Activated gamma-delta T cell treated with anti-CD3 and anti-CD28 coated beads, Interleukin-2, amount 50 U/mL, for 16 hours (primary cell): ENCODE measurements at regions not wholly inside any gene's neighbourhood (a gene's known extent, or its start where the extent isn't known, plus 50 kb on each side); places are given as distances from the start of the nearest gene placed in this dataset.

Experiments used
- DNase-seq: peaks from one replicate; pipeline ENCODE4 v3.0.0-alpha.2; 2020; ENCODE audit warnings: low read depth

DNA sequence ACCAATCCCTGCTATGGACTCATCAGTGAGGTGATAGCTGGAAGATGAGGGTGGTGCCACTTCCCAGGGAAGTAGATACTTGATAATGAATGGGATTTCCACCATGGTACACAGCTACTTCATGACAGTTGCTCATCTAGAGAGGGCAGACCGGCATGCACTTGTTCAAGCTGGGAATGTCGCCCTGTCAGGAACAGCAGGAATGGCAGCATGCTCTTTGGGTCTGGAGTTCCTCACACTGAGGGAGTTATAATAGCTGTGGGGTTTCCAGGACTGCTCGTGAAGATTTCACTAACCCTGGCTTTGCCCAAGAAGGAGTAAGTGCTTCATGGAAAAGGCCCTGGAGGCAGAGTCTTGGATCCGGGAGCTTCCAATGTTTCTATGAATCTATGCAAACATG lies 129.2 kb downstream of the PSMG1 start:
- no peak for DNase-seq

GRCh38 chr21:39053126-39053525 lies 130.1 kb downstream of the PSMG1 start:
- DNase-seq: no peak

DNA sequence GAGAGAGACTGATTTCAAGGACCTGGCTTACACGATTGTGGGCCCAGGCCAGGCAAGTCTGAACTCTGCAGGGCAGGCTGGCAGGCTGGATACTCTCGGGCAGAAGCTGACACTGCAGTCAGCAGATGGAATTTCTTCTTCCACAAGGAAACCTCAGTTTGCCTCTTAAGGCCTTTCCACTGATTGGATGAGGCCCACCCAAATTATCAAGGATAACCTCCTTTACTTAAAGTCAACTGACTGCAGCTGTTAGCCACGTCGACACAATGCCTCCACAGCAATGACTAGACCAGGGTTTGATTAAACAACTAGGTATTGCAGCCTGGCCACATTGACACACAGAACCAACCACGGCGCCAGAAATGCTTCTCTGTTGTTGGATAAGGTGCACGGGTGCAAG lies 130.5 kb downstream of the PSMG1 start:
- no peak for DNase-seq

DNA sequence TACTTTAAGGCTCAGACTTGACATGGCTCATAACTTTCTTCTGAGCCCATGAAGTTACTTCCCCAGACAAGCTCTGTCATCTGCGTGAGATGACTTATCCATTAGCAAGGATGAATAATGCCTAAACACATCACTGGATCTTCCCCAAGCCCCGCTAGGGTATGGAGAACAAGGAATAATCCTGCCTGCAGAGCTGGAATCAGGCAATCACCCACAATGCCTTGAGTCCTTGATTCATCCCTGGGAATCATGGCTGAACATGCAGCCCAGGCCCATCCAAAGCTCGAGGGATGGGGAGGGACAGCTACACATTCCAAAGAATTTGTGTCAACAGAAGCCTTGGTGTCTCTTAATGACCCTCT lies 131.7 kb downstream of the PSMG1 start:
- DNase-seq: no peak

DNA sequence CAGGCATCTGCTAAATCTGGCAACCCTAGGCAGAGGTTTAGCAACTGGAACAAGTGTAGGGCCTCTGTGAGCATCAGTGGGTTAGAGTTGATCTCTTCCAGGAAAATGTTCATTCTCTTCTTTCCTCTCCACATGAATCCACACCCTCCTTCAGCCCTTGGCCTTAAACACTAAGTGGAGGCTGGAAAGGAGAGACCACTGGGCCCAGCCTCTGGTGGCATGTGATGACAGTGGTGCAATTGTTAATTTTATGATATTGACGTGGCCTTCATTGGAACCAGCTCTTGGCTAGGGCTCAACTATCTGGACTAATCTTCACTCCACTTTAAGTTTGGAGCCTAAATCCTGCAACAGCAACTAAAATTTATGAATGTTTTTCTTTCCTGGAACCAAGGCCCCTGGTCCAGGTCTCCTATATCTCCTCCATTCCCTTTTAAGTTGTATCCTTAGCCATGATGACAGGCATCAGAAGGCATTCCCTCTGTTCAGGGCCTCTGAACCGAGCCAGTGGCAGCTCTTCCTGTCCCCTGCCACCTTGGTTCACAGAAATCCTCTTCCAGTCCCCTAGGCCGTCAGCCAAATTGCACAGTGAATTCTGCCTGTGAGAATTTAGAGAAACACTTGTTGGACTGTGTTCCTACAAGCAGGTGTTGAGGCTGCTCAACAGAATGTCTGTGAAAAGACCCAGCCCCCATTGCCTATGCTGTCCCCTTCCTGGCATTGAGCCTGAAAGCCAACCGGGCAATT lies 132.2 kb downstream of the PSMG1 start:
- DNase-seq: no peak

DNA sequence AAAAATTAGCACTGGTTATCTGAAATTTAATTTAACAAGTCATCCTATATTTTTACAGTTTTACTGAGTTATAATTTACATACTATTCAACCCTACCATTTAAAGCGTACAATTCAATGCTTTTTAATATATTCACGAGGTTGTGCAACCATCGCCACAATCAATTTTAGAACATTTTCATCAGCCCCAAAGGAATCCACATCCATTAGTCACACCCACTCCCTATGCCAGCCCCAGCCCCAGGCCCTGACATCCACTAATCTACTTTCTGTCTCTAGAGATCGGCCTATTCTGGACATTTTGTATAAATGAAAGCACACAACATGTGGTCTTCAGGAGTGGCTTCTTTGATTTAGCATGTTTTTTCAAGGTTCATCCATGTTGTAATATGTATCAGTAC lies 134.7 kb downstream of the PSMG1 start:
- no peak for DNase-seq

DNA sequence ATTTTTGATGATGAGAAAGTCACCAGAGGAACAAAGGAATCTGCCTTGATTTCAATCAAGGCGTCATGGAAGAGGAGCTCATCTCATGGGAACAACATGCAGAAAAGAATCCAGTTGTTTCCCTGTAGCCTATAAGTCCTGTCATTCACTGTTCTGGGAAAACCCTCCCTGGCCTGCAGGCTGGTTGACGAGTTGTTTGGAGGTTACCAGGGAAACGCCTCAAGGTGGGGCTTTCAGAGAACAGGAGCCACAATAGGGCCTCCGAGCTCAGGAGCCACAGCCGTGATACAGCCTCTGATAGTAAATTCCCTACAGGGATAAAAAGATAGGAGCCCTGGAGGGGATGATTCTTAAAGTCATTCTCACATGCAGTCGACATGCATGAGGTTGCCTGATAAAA lies 135.2 kb downstream of the PSMG1 start:
- no peak for DNase-seq

GRCh38 chr21:39047046-39047445 lies 136.2 kb downstream of the PSMG1 start:
- DNase-seq: no peak

DNA sequence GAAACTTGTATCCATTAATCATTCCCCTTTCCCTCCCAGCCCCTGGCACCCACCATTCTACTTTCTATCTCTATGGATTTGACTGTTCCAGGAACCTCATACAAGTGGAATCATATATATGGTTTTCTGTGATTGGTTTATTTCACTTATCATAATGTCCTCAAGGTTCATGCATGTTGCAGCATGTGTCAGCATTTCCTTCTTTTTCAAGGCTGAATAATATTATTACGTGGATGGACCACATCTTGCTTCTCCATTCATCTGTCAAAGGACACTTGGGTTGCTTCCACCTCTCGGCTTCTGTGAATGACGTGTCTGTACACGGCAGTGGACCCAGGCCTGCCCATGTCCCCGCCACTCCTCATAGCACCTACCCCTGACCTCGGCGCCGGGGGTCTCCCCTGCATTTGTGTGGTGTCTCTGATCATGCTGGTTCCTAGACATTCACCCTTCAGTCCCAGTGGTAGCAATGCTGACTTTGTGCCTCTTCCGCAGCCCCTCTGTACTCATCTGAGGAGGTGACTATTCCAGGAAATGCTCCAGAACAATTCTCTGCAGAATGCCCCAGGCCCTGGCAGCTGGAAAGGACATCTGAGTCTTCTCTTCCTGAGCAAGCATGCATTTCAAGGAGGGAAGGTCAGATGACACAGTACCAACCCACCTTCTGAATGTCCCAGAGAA lies 136.9 kb downstream of the PSMG1 start:
- no peak for DNase-seq

- no peak for DNase-seq
Observed at GRCh38 chr21:39041816-39042215, 141.4 kb downstream of the PSMG1 start.

GRCh38 chr21:39040494-39041110 lies 142.6 kb downstream of the PSMG1 start:
- DNase-seq: no peak

GRCh38 chr21:39037807-39038405 lies 145.3 kb downstream of the PSMG1 start:
- no peak for DNase-seq

- DNase-seq: no peak
Observed at GRCh38 chr21:39036581-39036980, 146.7 kb downstream of the PSMG1 start.

DNA sequence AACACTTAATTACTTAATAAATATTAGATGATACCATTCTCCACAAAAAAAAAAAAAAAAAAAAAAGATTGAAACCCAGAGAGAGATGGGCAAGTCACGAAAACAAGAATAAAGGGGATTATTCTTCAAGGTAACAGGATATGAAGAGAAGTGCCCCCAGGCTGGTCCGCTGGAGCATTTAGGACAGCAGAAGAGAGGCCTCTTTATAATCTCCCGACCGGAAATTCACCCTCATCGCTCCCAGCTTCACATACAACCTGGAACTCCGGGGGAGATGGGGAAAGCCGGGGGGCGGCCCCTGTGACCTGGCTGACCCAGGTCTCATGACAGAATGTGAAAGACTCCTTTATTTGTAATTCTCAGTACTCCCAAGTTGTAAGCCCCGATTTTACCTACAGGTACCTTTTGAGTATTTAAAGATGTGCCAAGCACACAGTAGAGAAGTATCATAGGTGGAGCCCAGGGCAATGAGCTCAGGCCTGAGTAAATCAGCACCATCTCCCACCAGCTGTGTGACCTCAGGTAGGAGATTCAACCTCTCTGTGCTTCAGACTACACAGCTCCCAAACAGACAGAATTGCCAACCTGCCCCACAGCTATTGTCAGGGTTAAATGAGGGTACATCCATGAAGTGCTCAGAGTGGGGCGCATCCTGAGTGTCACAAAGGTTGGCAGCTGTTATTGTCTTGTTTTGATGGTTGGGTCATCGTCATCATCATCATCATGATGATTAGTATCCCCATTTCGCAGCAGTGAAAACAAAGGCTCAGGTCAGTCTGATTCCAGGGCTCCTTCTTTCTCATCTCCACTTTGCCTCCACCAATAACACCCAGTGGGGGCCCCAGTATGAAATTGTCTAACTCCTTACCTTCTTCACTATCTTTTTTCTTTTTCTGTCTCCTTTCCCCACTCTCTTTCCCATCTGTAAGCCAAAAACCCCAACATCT lies 148.4 kb downstream of the PSMG1 start:
- DNase-seq: no peak

DNA sequence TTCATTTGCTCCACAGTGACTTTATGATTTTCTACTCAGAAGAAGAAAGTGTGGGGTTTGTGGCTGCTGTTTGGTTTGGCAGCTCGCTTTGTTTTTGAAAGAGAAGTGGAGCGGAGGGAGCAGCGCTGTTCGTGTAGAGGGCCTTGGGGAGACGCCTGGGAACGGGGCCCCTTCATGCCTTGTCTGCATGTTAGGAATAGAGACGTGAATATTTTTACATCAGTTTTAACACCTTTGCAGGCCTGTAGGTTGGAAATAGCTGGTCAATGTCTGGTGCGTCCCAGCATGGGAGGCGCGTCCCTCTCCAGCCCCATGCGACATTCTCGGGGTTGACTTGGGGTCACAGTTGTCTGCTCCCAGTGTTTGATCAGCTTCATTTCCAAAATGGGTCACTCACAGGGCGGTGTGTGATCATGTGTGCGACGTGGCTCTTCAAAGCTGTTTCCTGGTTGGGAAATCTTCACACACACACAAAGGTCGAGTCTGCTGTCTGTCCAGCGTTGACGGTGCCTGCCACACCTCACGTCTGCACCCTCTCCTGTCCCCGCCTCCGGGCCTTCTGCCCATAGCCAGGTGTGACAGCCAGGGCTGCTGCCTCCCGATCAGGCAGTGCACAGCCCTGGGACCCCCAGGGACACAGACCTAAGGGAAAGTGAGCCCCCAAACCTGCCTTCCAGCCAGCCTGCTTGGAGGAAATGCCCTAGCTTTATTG lies 149.2 kb downstream of the PSMG1 start:
- DNase-seq: no peak

- no peak for DNase-seq
Observed at GRCh38 chr21:39029900-39030884, 153.1 kb downstream of the PSMG1 start.

DNA sequence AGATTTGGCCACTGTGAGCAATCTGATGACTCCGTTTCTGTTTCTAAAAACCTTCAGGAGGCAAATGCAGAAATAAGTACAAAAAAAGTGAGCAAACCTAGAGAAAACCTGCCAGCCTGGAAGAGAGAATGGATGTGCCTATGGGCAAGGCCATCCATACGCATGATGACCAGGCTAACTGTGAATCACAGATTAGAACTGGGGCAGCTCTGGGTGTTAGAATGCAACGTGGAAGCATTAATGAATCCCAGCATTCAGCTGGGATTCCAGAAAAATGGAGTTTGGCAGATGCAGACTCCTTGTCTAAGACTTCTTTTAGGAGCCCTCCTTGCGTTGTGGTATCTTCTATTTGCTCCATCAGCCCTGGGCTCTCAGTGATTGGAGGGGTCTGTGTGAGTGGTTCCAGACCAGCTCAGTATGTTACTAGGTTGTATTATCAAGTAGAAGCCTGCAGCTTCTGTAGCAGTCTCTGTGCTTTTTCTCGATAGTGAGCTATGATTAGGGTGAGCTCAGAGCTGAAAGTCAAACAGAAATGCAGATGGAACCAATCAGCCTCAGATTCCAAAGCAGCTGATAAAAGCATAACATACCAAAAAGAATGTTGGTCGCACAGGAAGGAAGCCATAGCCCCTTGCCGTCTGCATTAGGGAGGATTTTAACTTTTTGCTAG lies 154.0 kb downstream of the PSMG1 start:
- no peak for DNase-seq

- DNase-seq: no peak
Observed at GRCh38 chr21:39025198-39025597, 158.1 kb downstream of the PSMG1 start.

DNA sequence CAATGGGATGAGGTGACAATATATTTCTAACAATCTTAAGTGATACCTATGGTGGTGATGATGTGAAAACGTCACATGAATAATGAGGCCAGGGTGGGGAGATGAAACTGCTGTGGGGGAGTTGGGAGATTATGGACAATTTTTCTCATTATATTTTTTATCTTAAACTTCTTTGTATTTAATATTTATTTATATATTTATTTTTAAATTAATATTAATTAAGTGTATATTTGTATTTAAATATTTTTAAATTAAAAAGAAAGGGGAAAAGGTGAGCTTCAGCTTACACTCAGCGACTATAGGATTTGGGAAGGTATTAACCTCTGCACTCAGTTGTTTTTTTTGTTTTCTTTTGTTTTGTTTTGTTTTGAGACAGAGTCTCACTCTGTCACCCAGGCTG lies 158.7 kb downstream of the PSMG1 start:
- DNase-seq: no peak
